Bronchial epithelial cell (primary cell): ENCODE measurements at regions not wholly inside any gene's neighbourhood (a gene's known extent, or its start where the extent isn't known, plus 50 kb on each side); places are given as distances from the start of the nearest gene placed in this dataset.
"Not testable (repeated sequence)": the region's sequence is repeated elsewhere in the genome, so short reads cannot be mapped to it uniquely, and the experiment has no call there.

Source experiments
- DNase-seq: peaks from one replicate; pipeline ENCODE4 v3.0.0-alpha.2; 2010; ENCODE audit warnings: low read depth
- FAIRE-seq: peaks from 2 replicates; lab custom pipeline; 2011; peaks lifted over from hg19 to GRCh38; lab: Jason Lieb, UNC
- H3K27me3 ChIP-seq: 2 replicates; pipeline ENCODE4 v1.5.1; 2011; ENCODE audit warnings: low read length; ENCODE audit not compliant: control insufficient read depth, insufficient read depth
- H3K36me3 ChIP-seq: 2 replicates; pipeline ENCODE4 v1.5.1; 2011; ENCODE audit warnings: low read length; ENCODE audit not compliant: control insufficient read depth, insufficient read depth
- H3K4me3 ChIP-seq: 2 replicates; pipeline ENCODE4 v1.5.1; 2011; ENCODE audit warnings: mild to moderate bottlenecking, low read depth, low read length, control low read depth
- CTCF ChIP-seq: IDR thresholded peaks from 2 replicates; pipeline ENCODE4 v1.5.1; 2011; ENCODE audit warnings: mild to moderate bottlenecking, moderate library complexity, low read length, control low read depth, inconsistent platforms; ENCODE audit not compliant: insufficient read depth, severe bottlenecking

DNA sequence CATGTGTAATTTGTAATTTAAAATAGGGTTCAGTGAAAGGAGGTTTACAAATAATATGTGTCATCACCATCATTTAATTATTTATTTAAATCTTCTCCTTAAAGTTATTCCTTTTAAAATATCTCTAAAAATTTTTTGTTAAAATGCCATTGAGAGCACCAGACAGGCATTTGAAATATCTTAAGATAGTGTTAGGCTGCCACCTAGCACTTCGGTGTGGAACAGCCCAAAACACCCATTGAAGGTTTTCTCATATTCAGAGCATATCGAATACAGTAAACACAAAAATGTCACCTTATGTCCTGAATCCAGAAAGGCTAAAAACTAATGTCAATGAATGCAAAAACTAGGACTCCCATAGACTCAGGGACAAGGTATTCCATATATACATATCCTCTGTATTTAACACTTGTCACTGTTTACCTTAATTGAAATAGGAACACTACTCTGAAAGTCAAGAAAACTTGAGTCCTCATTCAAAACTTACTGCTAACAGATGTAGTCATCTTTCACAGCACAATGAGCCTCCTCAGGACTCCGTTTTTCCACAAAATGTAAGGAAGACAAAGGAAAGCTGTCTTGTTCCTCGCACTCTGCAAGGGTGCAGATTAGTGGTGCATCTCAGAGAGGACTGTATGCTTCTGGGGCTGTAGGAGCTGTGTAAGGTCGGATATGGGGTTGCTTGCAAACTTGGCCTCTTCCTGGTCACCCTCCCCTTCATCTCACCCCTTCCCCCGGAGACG, 329.5 kb downstream of the PAX3 start:
- DNase-seq = peak; percentile 44
- no peak for FAIRE-seq

GRCh38 chr2:221962186-221962585, 336.6 kb downstream of the PAX3 start:
- no peak overlapping the region for H3K4me3 ChIP-seq
- FAIRE-seq (peak; percentile 93), DNase-seq (no peak)
- H3K36me3 ChIP-seq = no peaks in the 10 kb centered on the region
- no peak for TF ChIP-seq CTCF
- H3K27me3 ChIP-seq = no peaks in the 10 kb centered on the region

More for the DNA sequence above, 329.5 kb downstream of the PAX3 start:
- TF ChIP-seq CTCF = peak; percentile 55
- Histone ChIP-seq H3K36me3 (no peaks in the 10 kb centered on the region), H3K27me3 (peaks cover 3% of the 10 kb centered on the region), H3K4me3 (no peak overlapping the region)

GRCh38 chr2:221961561-221961960, 337.2 kb downstream of the PAX3 start:
- no peak for TF ChIP-seq CTCF

DNA sequence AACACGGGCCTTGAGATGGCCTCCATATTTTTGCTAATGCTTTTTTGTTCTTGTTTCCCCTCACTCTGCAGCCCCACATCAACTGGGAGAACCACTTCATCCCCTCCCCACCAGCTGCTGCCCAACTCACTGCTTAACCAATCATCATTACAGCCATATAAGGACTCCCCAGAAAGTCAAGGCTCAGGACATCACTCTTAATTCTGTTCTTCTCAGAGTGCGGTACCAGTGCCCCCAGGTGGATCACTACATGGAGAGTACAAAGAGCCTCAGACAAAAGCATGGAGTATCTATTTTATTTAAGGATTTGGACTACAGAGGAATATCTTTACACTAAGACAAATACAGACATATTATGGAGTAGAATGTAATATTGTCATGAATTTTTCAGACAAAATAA, 340.6 kb downstream of the PAX3 start:
- Histone ChIP-seq H3K36me3 (no peaks in the 10 kb centered on the region), H3K4me3 (no peak overlapping the region), H3K27me3 (no peaks in the 10 kb centered on the region)
- no peak for FAIRE-seq
- no peak for DNase-seq
- TF ChIP-seq CTCF = no peak

More at GRCh38 chr2:221961561-221961960, 337.2 kb downstream of the PAX3 start:
- no peaks in the 10 kb centered on the region for H3K27me3 ChIP-seq
- no peak for FAIRE-seq
- DNase-seq = no peak
- no peak overlapping the region for H3K4me3 ChIP-seq
- no peaks in the 10 kb centered on the region for H3K36me3 ChIP-seq

DNA sequence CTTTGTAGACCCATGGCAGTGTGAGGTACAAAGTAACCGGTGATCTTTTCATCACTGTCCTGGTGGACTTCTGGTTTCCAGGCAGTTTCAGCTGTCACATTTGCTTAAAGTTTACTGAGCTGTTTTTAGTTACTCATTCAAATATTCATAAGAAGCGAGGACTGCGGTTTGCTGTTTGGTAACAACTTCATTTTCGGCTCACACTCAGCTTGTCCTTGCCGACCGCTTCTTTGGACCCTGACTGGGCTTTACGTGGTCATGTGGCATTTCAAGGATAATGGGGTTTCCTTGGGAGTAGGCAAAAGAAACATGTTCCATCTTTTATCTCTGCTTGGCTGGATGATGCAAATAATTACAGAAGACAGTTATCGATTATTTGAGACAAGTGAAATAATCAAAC, 350.7 kb downstream of the PAX3 start:
- DNase-seq (no peak), FAIRE-seq (no peak)

DNA sequence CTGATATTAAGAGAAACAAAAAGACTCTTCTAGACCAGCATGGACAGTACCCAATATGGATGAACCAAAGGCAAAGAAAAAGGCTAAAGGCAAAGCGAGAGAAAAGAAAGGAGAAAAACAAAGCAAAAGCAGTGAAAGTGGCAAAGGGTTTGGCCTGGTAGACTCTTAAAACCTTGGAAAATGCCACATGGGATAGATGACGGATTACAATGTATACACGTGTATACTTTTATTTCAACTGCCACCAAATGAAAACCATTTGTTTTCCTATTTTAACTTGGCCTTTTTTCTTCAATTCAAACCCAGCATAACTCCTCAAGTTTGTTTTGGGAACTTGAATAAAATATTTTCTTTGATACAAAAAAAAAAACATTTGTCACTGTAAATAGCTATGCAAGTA, 354.3 kb downstream of the PAX3 start:
- H3K4me3 ChIP-seq, FAIRE-seq, DNase-seq, H3K27me3 ChIP-seq, H3K36me3 ChIP-seq: not testable (repeated sequence)

More for the DNA sequence above, 350.7 kb downstream of the PAX3 start:
- Histone ChIP-seq H3K27me3 (peaks cover 1% of the 10 kb centered on the region), H3K4me3 (no peak overlapping the region), H3K36me3 (no peaks in the 10 kb centered on the region)
- no peak for TF ChIP-seq CTCF
